Pons (tissue), 1 donor: ENCODE measurements at regions not wholly inside any gene's neighbourhood (a gene's known extent, or its start where the extent isn't known, plus 50 kb on each side); places are given as distances from the start of the nearest gene placed in this dataset.

Source experiments
- DNase-seq: peaks from one replicate; pipeline ENCODE4 v3.0.0-alpha.2; 2016; ENCODE audit warnings: low spot score

DNA sequence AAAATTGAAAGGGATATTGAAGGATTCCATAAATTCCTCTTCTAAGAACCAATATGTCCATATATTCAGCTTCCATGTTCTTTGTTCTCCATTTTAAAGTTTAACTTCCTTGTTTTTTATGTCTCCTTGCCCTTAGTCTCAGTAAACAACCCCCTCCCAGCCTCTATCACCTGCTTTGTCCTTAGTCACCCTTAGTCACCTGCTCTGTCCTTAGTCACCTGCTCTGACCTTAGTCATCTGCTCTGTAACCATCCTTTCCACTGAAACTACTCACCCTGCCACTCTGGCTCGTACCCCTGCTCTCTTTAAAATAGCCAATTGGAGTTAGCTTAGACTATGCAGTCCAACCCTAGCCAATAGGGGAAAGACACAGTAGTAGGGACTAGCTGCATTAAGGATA lies 136.2 kb upstream of the TMEM106B start:
- DNase-seq, result no peak

DNA sequence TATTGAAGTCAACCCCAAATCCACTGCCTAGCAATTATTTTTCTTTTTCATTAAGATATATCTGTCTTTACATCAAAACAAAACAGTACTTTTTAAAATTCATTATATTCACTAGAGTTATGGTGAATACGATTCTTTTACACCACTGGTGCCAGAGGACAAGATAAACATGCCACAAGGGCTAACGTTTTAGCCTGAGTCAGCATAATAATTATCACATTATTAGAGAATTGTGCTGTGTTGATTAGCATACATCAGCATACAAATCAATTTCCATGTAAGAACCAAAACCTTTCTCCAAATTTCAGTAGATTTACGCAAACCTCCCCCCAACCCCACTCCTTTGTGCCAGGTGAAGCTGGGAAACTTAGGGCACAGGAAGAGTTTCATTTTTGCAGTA lies 131.1 kb upstream of the TMEM106B start:
- DNase-seq, result no peak

DNA sequence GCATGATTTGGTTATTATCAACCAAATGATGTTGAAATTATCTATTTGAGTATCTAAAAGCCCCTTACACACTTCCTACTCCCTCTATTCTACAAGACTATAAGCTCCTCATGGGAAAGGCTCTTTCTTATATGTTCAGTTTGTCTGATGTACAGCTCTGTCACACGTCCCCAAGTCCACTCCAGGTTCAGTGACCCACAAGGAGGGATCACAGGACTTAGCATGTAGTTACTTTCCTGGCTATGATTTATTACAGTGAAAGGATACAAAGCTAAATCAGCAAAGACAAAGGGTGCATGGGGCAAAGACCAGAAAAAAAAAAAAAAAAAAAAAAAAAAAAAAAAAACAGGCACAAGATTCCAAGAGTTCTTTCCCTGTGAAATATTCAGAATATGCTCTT lies 125.6 kb upstream of the TMEM106B start:
- no peak for DNase-seq

DNA sequence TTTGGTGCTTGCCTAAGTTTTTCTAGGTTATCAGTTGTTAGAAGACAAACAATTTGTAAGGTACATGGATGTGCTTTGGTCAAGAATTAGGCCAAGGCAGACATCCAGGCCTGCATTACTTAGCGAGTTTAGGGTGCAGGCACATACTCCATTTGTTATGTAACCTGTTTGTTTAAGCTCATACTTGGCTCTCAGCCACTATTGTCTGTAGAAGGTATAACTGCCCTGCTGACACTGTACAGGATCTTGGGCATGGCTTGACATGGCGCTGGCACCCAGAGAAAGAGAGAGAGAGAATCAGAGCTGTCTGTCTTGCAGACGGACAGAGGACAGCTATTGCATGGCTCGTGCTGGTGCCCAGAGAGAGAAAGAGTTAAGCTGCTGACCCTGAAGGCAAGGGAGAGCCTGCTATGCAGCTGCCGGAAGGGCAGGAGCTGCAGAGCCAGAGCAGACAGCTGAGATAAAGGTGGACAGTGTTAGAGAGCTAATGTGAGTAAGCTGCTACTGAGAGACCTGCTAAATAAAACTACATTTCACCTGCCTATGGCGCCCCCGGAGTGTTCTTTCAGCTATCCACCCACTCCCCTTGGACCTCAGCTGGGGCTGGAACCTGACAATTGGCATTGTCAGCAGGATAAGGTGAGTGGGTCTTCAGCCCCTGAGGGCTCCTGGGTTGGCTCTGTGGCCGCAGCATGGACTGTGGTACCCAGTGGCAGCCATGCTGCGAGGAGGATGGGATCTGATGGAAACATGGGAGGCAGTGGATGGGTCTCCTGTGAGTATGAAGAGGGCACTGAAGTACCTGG lies 120.9 kb upstream of the TMEM106B start:
- DNase-seq, result no peak

DNA sequence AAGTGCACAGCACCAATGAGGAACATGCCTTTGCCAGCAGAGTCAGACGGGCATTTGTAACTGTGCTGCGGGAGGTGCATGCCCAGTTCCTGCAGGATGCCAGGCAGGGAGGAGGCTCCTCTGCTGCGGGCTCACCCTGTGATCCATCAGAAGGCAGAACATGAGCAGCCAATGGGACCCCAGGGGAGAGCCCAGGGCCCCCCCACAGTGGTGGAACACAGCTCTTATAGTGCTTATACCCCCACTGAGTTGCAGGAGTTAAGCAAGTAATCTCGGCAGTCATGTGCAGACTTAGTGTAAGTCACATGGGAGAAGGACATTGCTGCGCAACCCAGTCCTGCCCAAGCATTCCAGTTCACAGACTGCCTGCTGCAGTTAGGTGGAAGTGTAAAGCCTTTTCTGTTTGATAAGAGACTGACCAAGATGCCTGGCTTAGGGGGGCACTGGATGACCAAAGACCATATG lies 120.3 kb upstream of the TMEM106B start:
- no peak for DNase-seq

DNA sequence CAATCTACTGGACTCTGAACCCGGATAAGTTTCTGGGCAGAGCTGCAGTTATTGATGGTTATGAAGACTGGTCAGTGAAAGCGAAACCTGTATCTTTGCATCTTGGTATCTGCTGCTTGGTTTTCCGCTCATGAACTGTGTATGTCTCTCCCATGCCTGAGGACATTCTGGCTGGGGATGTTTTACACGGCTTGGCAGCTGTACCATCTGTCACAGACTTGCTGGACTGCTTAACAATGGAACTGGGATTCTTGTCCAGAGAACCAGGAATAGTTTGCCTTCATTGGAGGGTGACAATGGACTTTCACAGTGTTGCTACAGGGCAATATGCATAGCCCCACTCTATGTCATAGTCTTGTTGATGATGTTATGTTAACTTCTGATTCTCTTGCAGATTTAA lies 119.9 kb upstream of the TMEM106B start:
- DNase-seq, result no peak

DNA sequence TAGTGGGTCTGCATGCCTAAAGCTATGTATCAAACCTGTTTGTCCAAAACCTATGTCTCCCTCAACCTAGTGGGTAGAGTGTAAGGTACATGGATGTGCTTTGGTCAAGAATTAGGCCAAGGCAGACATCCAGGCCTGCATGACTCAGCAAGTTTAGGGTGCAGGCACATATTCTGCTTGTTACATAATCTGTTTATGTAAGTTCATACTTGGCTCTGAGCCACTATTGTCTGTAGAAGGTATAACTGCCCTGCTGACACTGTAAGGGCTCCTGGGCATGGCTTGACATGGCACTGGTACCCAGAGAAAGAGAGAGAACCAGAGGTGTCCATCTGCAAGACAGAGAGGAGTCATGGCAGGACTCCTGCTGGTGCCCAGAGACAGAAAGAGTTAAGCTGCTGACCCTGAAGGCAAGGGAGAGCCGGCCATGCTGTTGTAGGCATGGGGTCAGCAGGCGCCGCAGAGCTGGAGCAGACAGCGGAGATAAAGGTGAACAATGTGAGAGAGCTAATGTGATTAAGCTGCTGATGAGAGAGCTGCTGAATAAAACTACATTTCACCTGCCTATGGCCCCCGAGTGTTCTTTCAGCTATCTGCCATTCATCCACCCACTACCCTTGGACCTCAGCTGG lies 118.5 kb upstream of the TMEM106B start:
- no peak for DNase-seq

DNA sequence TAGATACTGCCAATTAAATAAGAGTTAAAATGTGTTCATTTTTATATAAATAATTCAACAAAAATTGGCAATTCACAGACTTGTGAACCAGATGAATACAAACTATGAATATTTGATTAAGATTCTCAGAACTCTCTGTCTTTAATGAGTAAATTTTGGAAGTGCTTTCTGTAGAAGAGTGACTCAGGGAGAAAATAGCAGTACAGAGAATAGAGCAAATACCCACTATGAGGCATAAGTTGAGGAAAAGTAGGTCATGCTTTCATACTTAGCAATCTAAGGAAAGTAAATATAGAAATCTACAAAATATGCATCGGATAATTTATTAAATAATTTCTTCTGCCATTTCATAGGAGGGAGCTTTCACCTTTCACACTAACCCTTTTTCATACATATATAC lies 117.7 kb upstream of the TMEM106B start:
- no peak for DNase-seq

DNA sequence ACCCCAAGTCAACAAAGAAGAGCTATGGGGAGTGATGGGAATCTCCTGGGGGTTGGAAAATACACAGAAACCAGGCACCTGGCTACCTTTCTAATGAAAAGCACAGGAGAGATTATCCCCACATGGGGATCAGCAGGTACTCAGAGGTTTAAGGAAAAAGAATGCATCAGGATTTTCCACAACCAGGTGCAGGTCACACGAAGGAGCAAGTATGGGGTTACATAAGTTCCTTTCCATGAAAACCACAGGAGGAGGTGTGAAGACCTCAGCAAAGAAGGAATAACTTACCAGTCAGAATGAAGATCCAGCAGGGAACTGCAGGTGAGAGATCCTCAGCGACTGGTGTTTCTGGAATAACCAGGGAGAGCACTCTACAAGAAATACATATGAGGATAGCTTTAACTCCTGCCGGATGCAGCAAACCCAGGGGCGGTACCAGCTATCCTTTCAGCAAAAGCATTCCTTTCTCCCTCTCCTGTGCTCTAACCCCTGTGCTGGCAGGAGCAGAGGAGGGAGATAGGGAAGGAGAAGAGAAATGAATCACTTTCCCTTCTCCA lies 116.7 kb upstream of the TMEM106B start:
- no peak for DNase-seq

DNA sequence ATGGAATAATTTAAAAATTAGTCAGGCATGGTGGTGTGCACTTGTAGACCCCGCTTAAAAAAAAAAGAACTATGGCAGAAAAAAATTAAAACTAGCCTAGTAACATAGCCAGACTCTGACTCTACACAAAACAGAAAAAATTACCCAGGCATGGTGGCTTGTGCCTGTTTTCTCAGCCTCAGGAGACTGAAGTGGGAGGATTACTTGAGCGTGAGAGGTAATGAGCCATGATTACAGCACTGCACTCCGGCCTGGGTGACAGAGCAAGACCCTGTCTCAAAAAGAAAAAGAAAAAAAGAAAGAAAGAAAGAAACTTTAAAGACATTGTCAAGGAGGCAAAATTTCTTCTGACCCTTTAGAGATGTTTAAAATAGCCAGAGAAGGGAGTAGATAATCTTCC lies 109.0 kb upstream of the TMEM106B start:
- no peak for DNase-seq

DNA sequence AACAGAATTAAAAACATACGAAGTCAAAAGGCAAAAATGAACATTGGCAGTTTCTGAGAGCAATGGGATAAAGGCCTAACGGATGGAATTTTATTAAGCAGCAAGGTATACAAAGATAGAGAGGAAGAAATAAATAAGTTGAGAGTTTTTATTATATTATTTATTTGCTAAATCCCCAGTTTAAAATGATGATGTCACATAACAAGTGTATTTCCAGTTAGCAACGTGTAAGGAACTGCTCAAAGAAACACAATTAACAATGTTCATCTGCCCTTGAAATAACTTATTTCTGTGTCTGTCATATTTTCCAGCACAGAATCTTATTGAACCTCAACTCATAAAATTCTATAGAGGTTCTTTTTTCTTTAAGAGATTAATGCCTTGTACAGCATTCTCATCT lies 108.6 kb upstream of the TMEM106B start:
- DNase-seq, result no peak

DNA sequence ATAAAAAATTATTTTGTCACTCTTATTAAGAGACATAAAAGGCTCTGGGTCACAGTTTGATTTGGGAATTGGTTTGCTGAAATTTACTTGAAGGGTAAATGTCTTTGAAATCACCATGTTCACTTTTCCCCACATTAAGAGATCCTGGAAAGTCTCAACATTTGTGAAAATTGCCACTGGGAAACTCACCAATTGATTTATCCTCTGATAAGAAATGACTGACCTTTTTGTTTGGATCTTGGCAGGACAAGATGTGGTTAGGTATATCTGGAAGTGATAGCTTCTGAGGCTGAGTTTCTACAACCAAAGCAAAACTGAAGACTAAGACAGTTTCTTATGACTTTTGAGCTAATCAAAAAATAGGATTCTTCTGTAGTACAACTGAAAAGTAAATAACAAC lies 107.1 kb upstream of the TMEM106B start:
- DNase-seq, result no peak

DNA sequence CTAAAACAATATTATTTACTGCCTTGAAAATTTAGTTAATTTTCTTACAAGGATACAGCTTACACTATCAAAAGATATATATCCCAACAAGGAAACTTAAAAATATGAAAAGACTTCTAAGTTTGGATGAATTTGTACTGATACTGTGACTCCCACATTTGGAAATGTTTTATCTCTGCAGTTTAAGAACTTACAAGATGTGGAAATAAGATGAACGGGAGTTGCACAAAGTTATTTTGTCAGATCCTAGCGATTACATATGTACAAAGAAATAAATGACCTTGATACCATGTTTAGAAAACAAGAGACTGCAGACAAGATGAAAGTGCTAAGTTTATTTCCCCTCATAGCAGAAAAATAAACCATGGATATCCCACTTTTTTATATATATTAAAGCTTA lies 103.7 kb upstream of the TMEM106B start:
- no peak for DNase-seq

DNA sequence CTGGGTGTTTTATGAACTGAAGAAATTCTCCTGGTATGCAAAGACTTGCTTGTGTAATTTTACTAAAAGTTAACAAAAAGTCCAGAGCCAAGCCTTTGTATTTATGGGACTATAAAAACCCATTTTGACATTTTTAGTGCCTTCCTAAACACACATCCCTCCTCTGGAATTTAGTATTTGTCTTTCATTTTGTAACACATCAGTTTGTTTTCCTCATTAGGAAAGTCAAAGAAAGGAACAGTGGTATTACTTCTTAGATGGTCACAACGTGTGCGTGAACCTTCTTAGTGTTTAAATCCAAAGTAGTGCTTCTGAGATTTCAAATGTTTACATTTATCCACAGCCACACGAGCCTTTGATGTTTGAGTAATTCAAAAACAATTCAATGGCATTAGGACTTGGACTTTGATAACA lies 103.2 kb upstream of the TMEM106B start:
- no peak for DNase-seq

DNA sequence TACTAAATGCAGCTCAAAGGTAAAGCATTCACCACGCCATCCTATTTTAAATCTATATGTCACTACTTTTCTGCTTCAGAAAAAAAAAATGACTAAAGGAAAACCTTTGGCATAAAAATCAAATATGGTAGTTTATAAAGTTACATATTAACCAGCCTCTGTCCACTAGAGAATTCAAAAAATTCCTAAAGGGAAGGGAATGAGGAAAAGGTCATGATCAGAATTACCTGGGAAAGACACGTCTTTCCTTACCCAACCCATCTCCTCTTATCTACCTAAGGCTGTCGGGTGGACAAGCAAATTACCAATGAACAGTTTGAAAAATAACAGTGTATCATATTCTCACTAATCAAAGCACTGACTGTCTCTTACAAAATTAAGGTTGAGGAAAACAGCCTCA lies 100.7 kb upstream of the TMEM106B start:
- DNase-seq, result no peak

DNA sequence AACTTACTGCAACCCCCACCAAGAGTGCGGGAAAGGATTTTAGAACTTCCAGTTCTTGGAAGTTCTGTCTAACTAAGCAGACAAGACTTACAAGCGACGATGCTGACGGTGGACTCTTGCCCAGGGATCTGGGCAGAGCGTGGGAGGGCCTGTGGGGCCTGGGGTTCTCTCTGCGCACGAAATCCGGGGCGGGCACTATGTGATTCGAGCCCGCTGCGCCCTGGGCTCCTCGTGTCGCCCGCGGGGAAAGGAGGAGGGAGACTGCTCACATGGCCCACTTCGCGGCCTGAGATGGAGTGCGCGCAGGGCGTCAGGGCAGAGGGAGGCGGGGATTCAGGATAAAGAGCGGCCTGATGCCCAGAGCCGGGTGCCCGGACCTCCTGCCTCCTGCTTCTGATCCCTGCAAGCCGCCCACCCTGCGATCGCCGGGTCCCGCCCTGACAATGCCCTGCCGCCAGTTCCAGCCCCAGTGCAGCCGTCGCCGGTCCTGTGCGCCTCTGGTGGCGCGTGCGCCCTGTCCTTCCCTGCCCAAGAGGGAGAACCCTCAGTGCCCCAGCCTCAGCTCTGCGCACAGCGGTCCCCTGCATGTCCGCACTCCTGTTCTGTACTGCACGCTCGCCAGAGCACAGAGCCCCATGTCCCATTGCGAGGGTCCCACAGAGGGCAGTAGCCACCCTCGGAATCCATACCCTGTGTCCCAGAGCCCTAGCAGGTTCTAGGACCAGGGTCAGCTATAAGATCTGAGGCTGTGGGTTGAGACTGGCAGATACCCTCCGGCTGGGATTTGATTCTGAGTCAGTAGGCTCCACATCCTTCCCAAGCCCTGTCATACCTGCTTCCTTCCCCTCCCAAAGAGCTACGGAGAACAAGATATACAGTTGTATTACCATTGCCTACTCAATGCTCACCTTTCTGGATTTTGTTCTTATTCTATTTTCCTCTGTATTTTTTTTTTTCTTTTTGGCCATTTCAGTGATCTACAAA lies 99.4 kb upstream of the TMEM106B start:
- peak; percentile 36 for DNase-seq

DNA sequence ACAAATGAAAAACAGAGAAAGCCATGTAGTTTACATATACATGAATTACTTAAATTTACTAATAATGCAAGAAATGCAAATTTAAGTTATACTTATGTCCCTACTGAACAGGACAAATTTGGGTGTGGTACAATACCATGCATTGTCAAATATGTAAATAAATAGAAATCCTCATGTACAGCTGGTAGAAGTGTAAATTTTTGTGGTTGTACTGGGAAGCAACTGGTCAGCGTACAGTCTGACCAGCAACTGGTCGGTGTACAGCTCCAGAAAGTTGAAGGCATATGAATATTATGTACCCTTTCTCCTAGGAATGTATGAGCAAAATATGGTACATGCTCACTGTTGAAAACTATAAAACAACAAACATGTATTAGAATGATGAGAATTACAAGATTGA lies 93.9 kb upstream of the TMEM106B start:
- DNase-seq, result no peak

DNA sequence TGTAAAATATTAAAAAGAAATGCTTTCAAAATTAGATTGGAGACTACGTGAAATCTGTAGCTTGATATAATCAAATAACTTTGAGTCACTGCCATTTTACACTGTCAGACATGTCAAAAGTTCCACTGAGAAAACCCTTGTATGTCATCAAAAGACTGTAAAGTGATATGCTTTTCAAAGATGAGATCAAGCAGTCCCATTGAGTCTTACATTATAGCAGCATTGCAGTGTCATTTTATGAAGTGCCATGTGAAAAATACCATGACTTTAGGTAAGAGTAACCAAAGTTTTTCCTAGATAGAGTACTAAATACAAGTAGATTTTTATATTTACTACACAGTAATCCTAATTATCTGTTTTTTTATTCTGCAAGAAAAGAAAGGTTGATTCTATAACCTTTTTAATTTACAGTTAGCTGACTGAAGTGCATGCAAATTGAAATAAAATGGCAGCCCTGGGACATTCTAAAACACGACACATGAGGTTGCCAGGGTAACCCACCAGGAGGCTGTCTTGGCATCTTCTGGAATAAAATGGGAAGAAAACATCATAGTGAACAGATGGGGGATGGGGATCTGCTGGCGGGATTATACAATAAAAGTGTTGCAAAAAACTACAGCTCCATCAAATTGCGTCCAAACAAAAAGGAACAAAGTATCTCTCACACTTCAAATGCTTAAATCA lies 91.3 kb upstream of the TMEM106B start:
- no peak for DNase-seq

DNA sequence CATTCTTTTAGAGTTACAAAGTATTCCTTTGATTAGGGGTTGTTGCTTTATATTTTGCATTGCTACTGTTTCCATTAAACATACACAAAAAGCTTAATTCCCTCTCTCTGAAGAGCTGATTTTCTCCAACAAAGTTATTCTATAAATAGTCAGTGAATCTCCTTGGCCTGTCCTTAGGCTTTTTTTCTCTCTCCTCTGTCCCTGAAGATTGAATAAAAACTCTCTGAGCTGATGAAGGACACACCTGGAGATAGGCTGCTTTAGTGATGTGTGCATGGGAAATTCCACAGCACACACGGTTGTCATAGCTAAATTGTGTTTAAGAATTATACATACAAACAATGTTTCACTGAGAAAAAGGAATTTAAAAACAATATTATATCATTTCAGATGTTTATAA lies 90.5 kb upstream of the TMEM106B start:
- DNase-seq, result no peak

DNA sequence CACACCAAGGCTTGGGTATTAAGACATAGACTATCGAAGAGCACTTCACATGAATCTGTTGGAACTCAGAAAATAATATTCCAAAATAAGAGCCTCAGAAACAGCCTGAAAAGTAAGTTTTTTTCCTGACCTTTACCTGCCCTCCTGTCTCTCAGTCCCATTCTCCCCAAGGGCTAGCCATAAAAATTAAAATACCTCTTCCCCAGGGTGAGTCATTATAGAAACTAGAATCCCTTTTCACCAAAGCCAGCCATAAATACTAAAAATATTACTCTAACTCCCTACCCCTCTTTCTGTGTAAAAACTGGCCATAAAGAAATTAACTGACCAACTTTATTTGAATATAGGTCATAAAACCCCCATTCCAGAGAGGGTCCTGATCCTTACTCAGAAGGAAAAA lies 87.9 kb upstream of the TMEM106B start:
- DNase-seq, result no peak

DNA sequence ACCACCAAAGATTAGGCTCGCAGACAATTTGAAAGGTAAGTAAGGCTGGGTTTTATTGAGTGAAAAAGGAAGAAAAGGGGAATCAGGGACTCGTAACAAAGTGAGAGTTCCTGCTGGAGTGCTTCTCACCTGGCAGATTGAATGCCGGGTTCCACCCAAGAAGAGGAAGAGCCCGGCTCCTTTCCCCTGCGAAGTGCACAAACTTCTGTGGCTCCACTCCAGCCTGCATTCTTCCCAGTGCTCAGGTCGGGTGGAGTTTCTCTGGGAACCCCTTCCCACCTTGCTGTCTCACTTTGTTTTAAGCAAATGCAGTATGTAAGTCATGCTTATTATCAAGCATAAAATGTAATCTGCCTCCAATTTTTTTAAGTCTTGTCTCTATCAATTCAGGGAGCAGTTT lies 87.1 kb upstream of the TMEM106B start:
- no peak for DNase-seq

DNA sequence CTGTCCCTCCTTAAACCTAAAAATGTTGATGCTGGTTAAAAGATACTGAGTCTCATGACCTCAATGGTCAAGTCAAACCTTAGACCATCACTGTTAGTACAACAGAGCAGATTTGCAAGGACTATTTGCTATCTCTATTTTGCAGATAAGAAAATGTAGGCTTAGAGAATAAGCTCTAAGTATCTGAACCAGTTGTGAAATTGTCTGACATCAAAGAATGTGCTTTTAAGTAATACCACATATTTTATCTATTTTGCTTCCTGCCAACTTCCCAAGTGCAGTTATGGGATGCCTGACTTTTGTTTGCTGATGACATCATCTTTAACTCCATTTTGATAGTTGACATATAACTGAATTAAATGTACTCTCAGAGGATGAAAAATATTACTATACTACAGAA lies 83.6 kb upstream of the TMEM106B start:
- no peak for DNase-seq
